ENCODE measurements at regions not wholly inside any gene's neighbourhood (a gene's known extent, or its start where the extent isn't known, plus 50 kb on each side); places are given as distances from the start of the nearest gene placed in this dataset.

DNA sequence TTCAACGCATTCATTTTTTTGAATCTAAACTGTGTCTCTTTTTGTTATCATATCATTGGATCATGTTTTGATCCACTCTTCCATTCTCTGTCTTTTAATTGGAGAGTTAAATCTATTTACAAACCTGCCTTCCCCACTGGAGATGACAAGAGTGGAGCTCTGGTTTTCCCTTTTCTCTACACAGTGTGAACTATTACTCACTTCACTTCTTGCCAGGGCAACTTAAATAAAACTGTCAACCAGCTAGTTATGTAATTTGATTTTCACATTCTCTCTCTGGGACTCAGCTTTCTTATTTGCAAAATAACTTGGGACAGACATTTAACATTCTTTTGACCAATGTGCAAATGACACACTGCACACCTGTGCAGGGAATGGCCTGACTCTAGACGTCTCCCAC is 230.8 kb upstream of the CST7 start:
- DNase-seq = no peak

GRCh38 chr20:24718696-24719095 is 230.4 kb upstream of the CST7 start:
- no peak for DNase-seq

DNA sequence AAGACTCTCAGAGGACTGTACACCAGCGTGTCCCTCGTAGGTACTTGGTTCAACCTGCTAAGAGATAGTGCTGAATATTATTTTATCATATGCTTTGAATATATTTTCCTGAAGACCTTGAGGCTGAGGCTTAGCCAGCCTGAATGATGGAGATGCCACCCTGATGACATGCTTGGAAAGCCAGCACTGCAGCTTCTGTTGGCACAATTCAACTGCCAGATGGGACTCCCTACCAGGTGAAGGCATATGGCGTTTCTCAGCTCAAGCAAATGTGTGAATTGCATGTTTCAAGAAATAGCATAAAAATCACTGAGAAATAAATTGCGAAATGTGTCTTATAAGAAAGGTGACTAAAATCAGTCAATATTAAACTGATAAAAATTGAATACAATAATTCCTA is 228.1 kb upstream of the CST7 start:
- DNase-seq = no peak

- no peak for DNase-seq
Observed at GRCh38 chr20:24721891-24722568, 227.0 kb upstream of the CST7 start.

DNA sequence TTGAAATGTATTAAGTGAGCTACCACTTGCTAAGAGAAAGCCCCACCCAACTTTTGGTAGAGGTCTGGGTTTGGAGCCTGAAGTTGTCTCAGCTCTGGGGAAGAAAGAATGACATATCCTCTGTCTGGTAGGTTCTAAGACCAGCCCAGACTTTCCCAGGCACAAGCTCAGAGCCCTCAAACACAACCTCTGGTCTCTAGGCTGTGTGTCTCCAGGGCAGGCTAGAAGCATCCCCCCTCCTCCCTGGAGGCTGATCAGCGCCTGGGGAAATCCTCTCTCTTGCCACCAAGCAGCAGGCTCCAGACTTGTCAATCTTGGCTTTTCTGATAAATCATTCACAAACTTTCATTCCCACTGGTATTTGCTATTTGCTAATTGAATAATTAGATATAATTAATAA is 226.5 kb upstream of the CST7 start:
- no peak for DNase-seq

DNA sequence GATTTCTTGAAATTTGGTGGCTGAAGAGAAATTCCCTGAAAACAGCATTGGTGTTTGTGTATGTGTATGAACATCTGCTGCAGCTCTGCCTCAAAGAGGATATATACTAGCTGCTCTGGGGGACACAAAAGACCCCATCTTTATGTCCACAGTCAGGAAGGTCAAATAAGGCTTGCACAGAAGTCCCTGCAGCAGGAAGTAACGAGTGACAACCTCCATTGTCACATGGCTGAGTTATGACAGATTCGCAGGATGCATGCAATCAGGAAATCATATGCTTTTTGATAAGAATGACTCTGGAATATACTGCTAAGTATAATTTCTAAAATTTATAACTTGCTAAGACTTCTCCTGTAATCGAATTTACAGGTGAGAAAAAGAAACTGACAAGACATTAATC is 225.9 kb upstream of the CST7 start:
- no peak for DNase-seq

GRCh38 chr20:24723647-24724352 is 225.3 kb upstream of the CST7 start:
- no peak for DNase-seq

DNA sequence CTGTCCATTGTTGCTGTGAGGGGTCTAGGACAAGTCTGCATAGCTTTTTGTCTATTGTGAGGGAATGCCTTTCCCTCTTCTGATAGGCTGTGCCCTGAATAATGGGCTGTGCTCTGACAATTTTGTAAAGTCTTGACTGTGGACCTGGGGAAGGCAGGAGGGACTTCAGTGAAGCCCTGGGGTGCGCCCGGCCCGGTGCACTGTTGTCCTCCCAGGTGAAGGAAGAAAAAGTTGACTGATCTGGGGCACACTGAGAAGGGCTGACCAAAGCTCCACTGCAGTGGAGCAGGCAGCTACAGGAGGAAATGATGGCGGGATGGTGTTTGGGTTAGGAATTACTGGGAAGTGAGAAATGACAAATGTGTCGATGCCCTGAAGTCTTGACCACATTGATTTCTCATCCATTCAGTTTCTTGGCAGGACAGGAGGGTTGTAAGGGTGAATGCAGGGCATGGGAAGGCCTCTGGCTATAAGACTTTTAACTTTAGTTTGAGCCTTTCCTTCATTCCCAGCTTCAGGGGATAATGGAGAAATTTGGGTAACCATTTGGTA is 224.0 kb upstream of the CST7 start:
- no peak for DNase-seq

- DNase-seq = no peak
Observed at GRCh38 chr20:24727795-24728194, 221.3 kb upstream of the CST7 start.

- no peak for DNase-seq
Observed at GRCh38 chr20:24729896-24730605, 219.0 kb upstream of the CST7 start.

DNA sequence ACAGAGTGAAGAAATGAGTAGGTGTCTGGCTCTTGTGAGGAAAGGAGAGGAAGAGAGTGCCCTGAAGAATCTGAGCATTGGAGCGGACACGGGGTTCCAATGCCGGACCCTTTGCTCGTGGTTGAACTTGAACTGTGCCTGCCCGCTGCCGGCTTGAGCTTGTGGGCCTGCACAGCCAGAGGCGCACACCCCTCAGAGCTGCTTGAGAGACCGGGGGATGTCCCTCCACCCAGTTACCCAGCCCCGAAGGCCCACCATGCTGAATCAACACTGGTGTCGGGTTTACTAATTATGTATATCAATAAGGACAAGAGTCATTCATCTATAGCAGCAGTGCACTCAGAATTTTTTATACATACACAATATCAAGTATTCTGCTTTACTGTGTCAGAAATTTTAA is 218.3 kb upstream of the CST7 start:
- DNase-seq = no peak

DNA sequence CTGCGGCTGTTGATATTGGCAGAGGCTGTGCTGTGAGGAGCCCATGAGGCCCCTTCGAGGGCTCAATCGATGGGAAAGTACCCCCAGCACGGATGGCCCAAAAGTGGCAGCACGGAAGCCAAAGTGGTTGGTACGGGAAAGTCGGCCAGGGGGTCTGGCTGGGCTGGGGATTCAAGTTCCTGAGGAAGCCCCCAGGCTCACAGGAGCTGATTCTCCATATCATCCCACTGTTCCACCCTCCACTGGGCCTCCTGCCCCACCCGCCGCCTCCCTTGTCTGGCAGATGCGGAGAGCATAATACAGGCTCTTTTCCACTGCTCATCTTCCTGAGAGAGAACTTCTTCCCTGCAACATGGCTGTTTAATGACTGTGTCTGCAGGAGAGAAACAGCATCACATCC is 217.8 kb upstream of the CST7 start:
- no peak for DNase-seq

- DNase-seq = no peak
Observed at GRCh38 chr20:24732076-24732475, 217.0 kb upstream of the CST7 start.

GRCh38 chr20:24732599-24732998 is 216.5 kb upstream of the CST7 start:
- DNase-seq = no peak

DNA sequence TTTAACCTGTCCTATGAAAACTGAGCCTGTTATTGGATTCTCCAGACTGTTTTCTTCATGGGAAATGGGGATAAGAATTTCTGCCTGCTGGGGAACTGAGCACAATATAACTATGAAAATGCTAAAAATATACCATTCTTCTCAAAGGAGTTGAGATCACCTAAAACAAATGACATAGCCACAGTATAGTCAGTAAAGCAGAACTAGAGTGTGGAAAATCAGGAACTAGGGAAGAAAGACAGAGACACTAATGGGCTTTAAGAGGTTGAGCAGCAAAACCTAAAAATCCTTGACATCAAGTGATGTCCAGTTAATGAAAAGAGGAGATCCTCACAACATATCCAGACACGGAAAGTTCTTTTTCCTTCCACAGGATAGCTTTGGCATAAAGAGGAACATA is 215.7 kb upstream of the CST7 start:
- DNase-seq = no peak

DNA sequence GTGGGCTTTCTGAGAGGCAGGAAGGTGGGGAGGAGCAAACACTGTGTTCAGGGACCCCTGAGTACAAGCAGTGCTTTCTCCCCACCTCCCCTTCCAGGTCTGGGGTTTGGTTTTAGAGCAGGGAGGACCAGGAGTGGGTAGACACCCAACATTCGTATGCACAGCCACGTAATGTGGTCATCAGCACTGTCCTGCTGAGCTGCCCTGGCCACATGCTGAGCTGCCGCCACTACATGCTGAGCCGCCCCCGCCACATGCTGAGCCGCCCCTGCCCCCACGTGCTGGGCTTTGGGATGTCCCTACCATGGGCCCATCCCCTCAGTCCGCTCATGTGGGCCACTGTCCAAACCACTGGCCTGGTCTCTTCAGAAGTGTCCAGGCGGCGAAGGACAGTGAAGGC is 214.9 kb upstream of the CST7 start:
- no peak for DNase-seq

DNA sequence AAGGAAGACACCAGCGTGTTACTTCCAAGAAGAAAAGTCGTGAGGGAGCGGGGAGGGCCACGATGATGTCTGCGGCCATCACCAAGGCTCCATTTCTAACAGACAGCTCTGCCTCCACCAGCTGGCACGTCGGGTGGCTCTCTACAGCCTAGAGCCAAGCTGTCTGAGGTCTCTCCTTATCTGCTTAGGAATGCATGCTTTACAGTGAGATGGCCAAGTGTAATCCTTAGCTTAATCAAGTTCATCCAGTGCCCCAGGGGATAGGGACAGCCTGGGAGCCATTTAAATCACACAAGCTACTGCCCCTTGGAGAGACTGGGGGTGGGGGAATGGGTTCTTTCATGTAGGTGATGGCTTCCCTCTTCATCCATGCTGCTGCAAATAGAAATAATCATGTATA is 213.8 kb upstream of the CST7 start:
- no peak for DNase-seq

DNA sequence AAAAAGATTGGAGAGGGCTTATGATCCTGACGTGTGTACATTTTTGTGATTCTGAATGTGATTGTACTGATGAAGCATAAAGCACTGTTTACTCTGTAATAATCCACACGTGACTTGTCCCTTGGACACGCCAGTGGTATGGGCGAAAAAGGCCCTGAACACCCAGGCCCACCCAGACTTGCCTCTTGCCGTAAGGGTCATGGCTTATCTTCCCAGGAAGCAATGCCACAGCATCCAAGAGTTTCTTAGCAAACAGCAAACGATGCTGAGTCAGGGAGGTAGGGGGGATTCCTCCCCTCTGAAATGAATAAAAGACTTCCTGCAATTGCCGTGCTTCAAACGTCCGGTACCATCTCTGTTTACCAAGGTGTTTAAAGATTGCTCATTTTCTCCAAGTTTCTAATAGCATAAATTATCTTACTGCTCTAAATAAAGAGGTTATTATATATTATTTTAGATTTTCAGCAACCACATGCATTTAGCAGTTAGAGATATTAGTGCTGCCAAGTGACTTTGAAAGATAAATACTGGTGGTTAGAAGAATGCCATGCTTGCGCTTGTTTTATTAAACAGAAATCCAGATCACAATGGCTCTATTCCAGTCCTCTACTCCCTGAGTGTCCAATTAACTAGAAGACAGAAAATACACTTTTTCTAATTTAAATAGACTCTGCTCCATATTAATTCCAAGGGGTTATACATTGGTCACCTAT is 212.8 kb upstream of the CST7 start:
- no peak for DNase-seq

GRCh38 chr20:24736844-24737211 is 212.2 kb upstream of the CST7 start:
- no peak for DNase-seq

DNA sequence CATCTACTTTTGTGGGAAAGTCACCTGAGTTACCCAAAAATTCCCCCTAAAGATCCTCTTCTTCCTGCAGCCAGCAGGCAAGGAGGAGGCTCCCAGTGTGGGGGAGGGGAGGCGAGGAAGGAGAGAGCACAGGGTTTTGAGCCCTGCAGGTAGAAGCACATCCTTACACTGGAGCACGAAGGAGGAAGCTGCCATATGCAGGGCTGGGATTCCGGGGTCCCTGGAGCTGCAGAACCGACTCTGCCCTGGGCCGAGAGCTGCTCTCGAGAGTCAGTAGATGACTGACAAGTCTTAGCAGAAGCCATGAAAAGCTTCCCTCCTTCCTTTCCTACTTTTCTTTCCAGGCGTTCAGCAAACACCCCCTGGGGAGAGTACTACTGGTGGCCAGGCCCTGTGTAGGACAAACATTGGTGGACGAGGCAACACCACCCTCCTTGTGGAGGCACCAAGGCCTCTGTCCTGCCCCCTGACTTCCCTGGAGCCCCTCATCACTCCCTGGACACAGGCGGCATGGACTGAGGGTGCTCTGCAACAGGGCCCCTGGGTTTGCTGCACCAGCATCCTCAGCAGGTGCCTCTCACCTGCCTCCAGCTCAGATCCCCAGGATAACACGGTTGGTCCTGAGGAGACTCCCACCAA is 211.7 kb upstream of the CST7 start:
- DNase-seq = no peak

GRCh38 chr20:24738058-24738775 is 210.9 kb upstream of the CST7 start:
- no peak for DNase-seq

DNA sequence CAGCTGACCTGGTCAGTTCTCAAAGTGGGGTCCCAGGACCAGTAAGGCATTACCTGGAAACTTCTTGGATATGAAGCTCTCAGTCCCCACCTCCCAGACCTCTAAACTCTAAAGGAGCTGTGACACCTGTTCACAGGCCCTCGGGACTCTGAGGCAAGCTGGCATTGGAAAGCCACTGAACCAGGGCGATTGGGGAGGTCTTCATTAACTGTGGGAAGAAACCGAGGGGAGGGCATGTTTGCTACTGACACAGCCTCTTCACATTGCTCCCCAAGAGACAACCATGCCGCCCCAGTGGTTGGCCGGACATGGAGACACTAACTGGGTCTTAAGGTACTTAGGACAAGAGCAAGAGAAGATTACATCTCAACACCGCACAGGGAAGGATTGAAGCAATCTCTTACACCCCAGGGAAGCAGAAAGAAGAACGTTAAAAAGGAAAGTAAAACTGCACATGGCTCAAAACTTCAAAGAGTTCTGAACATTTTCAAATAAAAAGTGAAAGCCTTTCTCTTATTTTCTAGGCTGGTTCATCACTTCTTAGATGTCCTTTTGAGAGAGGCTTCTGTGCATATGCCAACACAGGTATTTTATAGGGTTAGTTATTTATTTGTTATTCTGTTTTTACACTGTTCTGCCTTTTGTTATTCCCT is 210.0 kb upstream of the CST7 start:
- DNase-seq = no peak

All from NCI-H510A (cell line).